Hematopoietic multipotent progenitor cell (in vitro differentiated cells): ENCODE measurements at regions not wholly inside any gene's neighbourhood (a gene's known extent, or its start where the extent isn't known, plus 50 kb on each side); places are given as distances from the start of the nearest gene placed in this dataset.
A peak's percentile ranks its signal among the peaks of the same experiment; 100 is the strongest.

ENCODE experiments used
- DNase-seq, 3 donors: peaks; one replicate each; pipeline ENCODE4 v3.0.0-alpha.2; 2011 to 2015; ENCODE audit warnings: low read depth in 2 of 3, low spot score in 2 of 3

- DNase-seq, result peak in 2 of 3 donors; percentile 16 to 83
These were observed 297.1 kb downstream of the SATB1 start for GRCh38 chr3:18127859-18128681.

- peak in 2 of 3 donors; percentile 76 to 92 for DNase-seq
These were observed 297.8 kb downstream of the SATB1 start for GRCh38 chr3:18127174-18127858.

GRCh38 chr3:18126772-18127171, 298.4 kb downstream of the SATB1 start:
- no peak for DNase-seq

- DNase-seq, result no peak
These were observed 300.6 kb downstream of the SATB1 start for GRCh38 chr3:18124501-18124900.

GRCh38 chr3:18122264-18122663, 302.9 kb downstream of the SATB1 start:
- no peak for DNase-seq

- no peak for DNase-seq
These were observed 304.1 kb downstream of the SATB1 start for GRCh38 chr3:18121020-18121419.

- DNase-seq, result no peak
These were observed 305.3 kb downstream of the SATB1 start for GRCh38 chr3:18119866-18120265.

GRCh38 chr3:18114894-18115293, 310.2 kb downstream of the SATB1 start:
- no peak for DNase-seq

- DNase-seq, result no peak
These were observed 311.7 kb downstream of the SATB1 start for GRCh38 chr3:18113417-18113816.

- DNase-seq, result no peak
These were observed 312.3 kb downstream of the SATB1 start for GRCh38 chr3:18112674-18113375.

GRCh38 chr3:18111796-18112232, 313.3 kb downstream of the SATB1 start:
- DNase-seq, result peak in 2 of 3 donors; percentile 41 to 67

- DNase-seq, result no peak
These were observed 321.5 kb downstream of the SATB1 start for GRCh38 chr3:18103591-18103990.

GRCh38 chr3:18100121-18100520, 325.0 kb downstream of the SATB1 start:
- DNase-seq, result no peak

GRCh38 chr3:18099611-18100010, 325.5 kb downstream of the SATB1 start:
- no peak for DNase-seq

GRCh38 chr3:18098960-18099587, 326.1 kb downstream of the SATB1 start:
- DNase-seq, result peak in 2 of 3 donors; percentile 40 to 44

GRCh38 chr3:18097989-18098388, 327.1 kb downstream of the SATB1 start:
- no peak for DNase-seq

- DNase-seq, result no peak
These were observed 327.7 kb downstream of the SATB1 start for GRCh38 chr3:18097473-18097872.

- DNase-seq, result no peak
These were observed 332.4 kb downstream of the SATB1 start for GRCh38 chr3:18092726-18093125.

GRCh38 chr3:18090377-18090776, 334.8 kb downstream of the SATB1 start:
- no peak for DNase-seq

GRCh38 chr3:18087988-18088387, 337.2 kb downstream of the SATB1 start:
- DNase-seq, result peak in 2 of 3 donors; percentile 24 to 76

GRCh38 chr3:18086760-18087159, 338.4 kb downstream of the SATB1 start:
- no peak for DNase-seq
